Peyer's patch (tissue), 4 donors: ENCODE measurements at regions not wholly inside any gene's neighbourhood (a gene's known extent, or its start where the extent isn't known, plus 50 kb on each side); places are given as distances from the start of the nearest gene placed in this dataset.

Source experiments
- DNase-seq, 3 donors: peaks; one replicate each; pipeline ENCODE4 v3.0.0-alpha.2; 2017 to 2019
- H3K27ac ChIP-seq, 4 donors: fragments of 200-600 bp; sonication (generic); one replicate each; pipeline ENCODE4 v1.5.1; 2016 to 2019
- H3K27me3 ChIP-seq, 2 donors: fragments of 200-600 bp; sonication (generic); one replicate each; pipeline ENCODE4 v1.5.1; 2019
- H3K36me3 ChIP-seq, 3 donors: fragments of 200-600 bp; sonication (generic); one replicate each; pipeline ENCODE4 v1.5.1; 2016 to 2019
- H3K4me1 ChIP-seq, 4 donors: fragments of 200-600 bp; sonication (generic); one replicate each; pipeline ENCODE4 v1.5.1; 2016 to 2019
- H3K4me3 ChIP-seq, 4 donors: fragments of 200-600 bp; sonication (generic); 1 replicate in 3 of 4; 2 replicates in 1 of 4; pipeline ENCODE4 v1.5.1; 2016 to 2019; ENCODE audit warnings: mild to moderate bottlenecking in 1 of 4
- H3K9me3 ChIP-seq, 4 donors: fragments of 200-600 bp; sonication (generic); one replicate each; pipeline ENCODE4 v1.5.1; 2016 to 2019; ENCODE audit warnings: mild to moderate bottlenecking in 1 of 4
- CTCF ChIP-seq, 6 experiments: fragments of 450-650 bp in 4 of 6; fragments of 200-600 bp in 2 of 6; sonication (generic) in 1 of 6; IDR thresholded peaks; one replicate each; pipeline ENCODE4 v1.5.1; 2017 to 2019; ENCODE audit warnings: antibody characterized with exemption in 6 of 6, mild to moderate bottlenecking in 3 of 6, moderate library complexity in 1 of 6
- POLR2A ChIP-seq, 2 donors: fragments of 450-650 bp; IDR thresholded peaks; one replicate each; pipeline ENCODE4 v1.5.1; 2017; ENCODE audit warnings: antibody characterized with exemption in 2 of 2, mild to moderate bottlenecking in 2 of 2, moderate library complexity in 2 of 2

- DNase-seq, result no peak
Observed at GRCh38 chr14:51185180-51185579, 54.9 kb upstream of the TMX1 start.

GRCh38 chr14:51185754-51186153, 54.3 kb upstream of the TMX1 start:
- Histone ChIP-seq H3K36me3 (no peaks in the 10 kb centered on the region), H3K9me3 (no peaks in the 10 kb centered on the region), H3K27me3 (no peaks in the 10 kb centered on the region), H3K4me1 (no peaks in the 10 kb centered on the region), H3K4me3 (no peak overlapping the region), H3K27ac (no peak overlapping the region)
- TF ChIP-seq CTCF (IDR thresholded peaks at IDR 0.05), result no peak
- TF ChIP-seq POLR2A (IDR thresholded peaks at IDR 0.05), result no peak
- no peak for DNase-seq

More at GRCh38 chr14:51185180-51185579, 54.9 kb upstream of the TMX1 start:
- TF ChIP-seq CTCF (IDR thresholded peaks at IDR 0.05), result no peak
- H3K27ac ChIP-seq, result no peak overlapping the region
- H3K4me1 ChIP-seq, result no peaks in the 10 kb centered on the region
- H3K9me3 ChIP-seq, result no peaks in the 10 kb centered on the region
- H3K27me3 ChIP-seq, result no peaks in the 10 kb centered on the region
- H3K36me3 ChIP-seq, result no peaks in the 10 kb centered on the region
- H3K4me3 ChIP-seq, result no peak overlapping the region

- no peak for DNase-seq
- no peak for TF ChIP-seq CTCF (IDR thresholded peaks at IDR 0.05)
- TF ChIP-seq POLR2A (IDR thresholded peaks at IDR 0.05), result no peak
- H3K36me3 ChIP-seq, result no peaks in the 10 kb centered on the region
- H3K27me3 ChIP-seq, result no peaks in the 10 kb centered on the region
- no peak overlapping the region for H3K4me3 ChIP-seq
- H3K9me3 ChIP-seq, result no peaks in the 10 kb centered on the region
- H3K4me1 ChIP-seq, result no peaks in the 10 kb centered on the region
- H3K27ac ChIP-seq, result no peak overlapping the region
Observed at GRCh38 chr14:51188566-51189185, 51.4 kb upstream of the TMX1 start.

- TF ChIP-seq CTCF (IDR thresholded peaks at IDR 0.05), result no peak
- TF ChIP-seq POLR2A (IDR thresholded peaks at IDR 0.05), result no peak
- Histone ChIP-seq H3K4me1 (no peaks in the 10 kb centered on the region), H3K27me3 (no peaks in the 10 kb centered on the region), H3K27ac (no peak overlapping the region), H3K9me3 (no peaks in the 10 kb centered on the region), H3K36me3 (no peaks in the 10 kb centered on the region), H3K4me3 (no peak overlapping the region)
- no peak for DNase-seq
Observed at GRCh38 chr14:51189600-51190376, 50.3 kb upstream of the TMX1 start.
